HG02852 (cell line): ENCODE measurements at regions not wholly inside any gene's neighbourhood (a gene's known extent, or its start where the extent isn't known, plus 50 kb on each side); places are given as distances from the start of the nearest gene placed in this dataset.

Experiments used
- ATAC-seq: cut with Tn5 transposase; IDR thresholded peaks from one replicate; pipeline ENCODE4 v1.9.1; 2021; ENCODE audit warnings: mild to moderate bottlenecking, moderate library complexity; ENCODE audit not compliant: unreplicated experiment

GRCh38 chr5:6910950-6911349 lies 197.7 kb downstream of the TENT4A start:
- ATAC-seq = no peak

- ATAC-seq = no peak
Observed at GRCh38 chr5:6914347-6914746, 201.1 kb downstream of the TENT4A start.

- ATAC-seq = no peak
Observed at GRCh38 chr5:6915574-6915973, 202.3 kb downstream of the TENT4A start.

- ATAC-seq = no peak
Observed at GRCh38 chr5:6918255-6918654, 205.0 kb downstream of the TENT4A start.

GRCh38 chr5:6920628-6921256 lies 207.5 kb downstream of the TENT4A start:
- no peak for ATAC-seq

- no peak for ATAC-seq
Observed at GRCh38 chr5:6926491-6927038, 213.3 kb downstream of the TENT4A start.

- ATAC-seq = no peak
Observed at GRCh38 chr5:6936031-6936430, 222.8 kb downstream of the TENT4A start.

GRCh38 chr5:6937677-6938076 lies 224.4 kb downstream of the TENT4A start:
- ATAC-seq = no peak

GRCh38 chr5:6941631-6942030 lies 228.4 kb downstream of the TENT4A start:
- ATAC-seq = no peak

- ATAC-seq = no peak
Observed at GRCh38 chr5:6943197-6944112, 230.2 kb downstream of the TENT4A start.

- no peak for ATAC-seq
Observed at GRCh38 chr5:6948562-6948961, 235.3 kb downstream of the TENT4A start.

- no peak for ATAC-seq
Observed at GRCh38 chr5:6949230-6949629, 236.0 kb downstream of the TENT4A start.

GRCh38 chr5:6950250-6950649 lies 237.0 kb downstream of the TENT4A start:
- ATAC-seq = no peak

- ATAC-seq = no peak
Observed at GRCh38 chr5:6950860-6951259, 237.6 kb downstream of the TENT4A start.

- no peak for ATAC-seq
Observed at GRCh38 chr5:6961123-6961522, 247.9 kb downstream of the TENT4A start.

GRCh38 chr5:6961837-6962635 lies 248.8 kb downstream of the TENT4A start:
- ATAC-seq = no peak

- ATAC-seq = no peak
Observed at GRCh38 chr5:6976971-6977370, 263.7 kb downstream of the TENT4A start.

GRCh38 chr5:6979061-6979460 lies 265.8 kb downstream of the TENT4A start:
- ATAC-seq = no peak

GRCh38 chr5:6989230-6989629 lies 276.0 kb downstream of the TENT4A start:
- no peak for ATAC-seq

GRCh38 chr5:6994097-6994496 lies 280.9 kb downstream of the TENT4A start:
- no peak for ATAC-seq

- ATAC-seq = no peak
Observed at GRCh38 chr5:6995115-6995514, 281.9 kb downstream of the TENT4A start.
